ENCODE measurements at regions not wholly inside any gene's neighbourhood (a gene's known extent, or its start where the extent isn't known, plus 50 kb on each side); places are given as distances from the start of the nearest gene placed in this dataset.

DNA sequence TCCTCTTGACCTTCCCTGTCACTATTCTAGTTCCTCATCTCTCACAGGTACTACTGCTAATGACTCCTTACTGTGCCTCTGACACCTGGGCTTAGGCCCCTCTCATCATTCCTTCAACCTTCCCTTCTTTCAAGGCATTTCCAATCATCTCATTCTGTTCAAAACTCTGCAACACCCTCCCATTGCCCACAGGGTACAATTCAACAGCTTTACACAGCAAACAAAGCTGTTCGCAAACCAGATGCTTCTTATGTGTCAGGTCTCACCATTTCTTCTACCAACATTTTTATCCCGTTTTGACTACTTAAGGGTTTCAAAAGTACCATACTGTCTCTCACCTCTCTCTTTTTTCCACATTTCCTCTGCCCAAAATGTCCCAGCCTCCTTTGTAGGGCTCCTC is 84.4 kb upstream of the ID4 start:
- H3K9me3 Mint-ChIP-seq: peaks cover 4 to 7% of the 10 kb centered on the region in 2 donors
- no peak for DNase-seq
- no peaks in the 10 kb centered on the region for H3K27me3 Mint-ChIP-seq
- no peak overlapping the region for H3K4me3 Mint-ChIP-seq
- H3K27ac Mint-ChIP-seq: no peak overlapping the region
- no peak for ATAC-seq
- H3K4me1 Mint-ChIP-seq: no peaks in the 10 kb centered on the region

DNA sequence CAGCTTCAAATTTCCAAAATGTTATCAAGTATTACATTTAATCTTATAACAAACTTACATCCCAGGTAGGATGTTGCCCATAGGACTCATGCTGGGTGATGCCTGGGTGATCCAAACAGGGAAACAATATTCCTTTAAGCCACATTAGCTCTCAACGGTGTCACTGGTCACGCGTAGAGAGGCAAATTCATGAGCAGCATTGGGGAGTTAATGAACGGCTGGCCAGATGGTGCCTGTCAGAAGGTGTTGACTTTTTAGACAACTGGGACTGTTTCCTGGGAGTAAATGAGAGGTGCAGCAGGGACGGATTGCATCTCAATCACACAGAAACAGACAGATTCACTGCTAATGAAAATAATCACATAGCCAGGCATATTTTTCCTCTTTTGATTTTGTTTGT is 83.3 kb upstream of the ID4 start:
- no peak for DNase-seq
- Mint-ChIP-seq H3K27me3 (no peaks in the 10 kb centered on the region), H3K4me1 (no peaks in the 10 kb centered on the region), H3K9me3 (peaks cover 0 to 4% of the 10 kb centered on the region in 2 donors), H3K4me3 (no peak overlapping the region), H3K27ac (no peak overlapping the region)
- ATAC-seq: no peak

DNA sequence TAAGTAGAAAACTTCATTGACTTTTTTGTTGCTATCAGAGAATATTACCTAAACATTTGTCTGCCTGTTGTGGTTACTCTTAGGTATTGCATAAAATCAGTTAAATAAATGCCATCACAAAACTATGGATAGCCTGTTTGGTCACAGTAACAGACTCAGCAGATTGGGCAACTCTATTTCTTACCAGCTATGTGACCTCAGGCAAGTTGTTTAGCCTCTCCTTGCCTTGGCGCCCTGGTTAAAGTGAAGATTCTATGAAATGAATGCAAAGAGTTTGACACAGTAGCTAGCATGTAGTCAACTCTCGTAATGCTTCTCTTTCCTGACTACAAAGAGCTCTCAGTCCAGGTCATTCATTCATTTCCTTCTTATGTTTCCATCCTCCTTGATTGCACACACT is 82.5 kb upstream of the ID4 start:
- Mint-ChIP-seq H3K9me3 (peaks cover 0 to 4% of the 10 kb centered on the region in 2 donors), H3K4me1 (no peaks in the 10 kb centered on the region), H3K4me3 (no peak overlapping the region), H3K27ac (no peak overlapping the region), H3K27me3 (no peaks in the 10 kb centered on the region)
- ATAC-seq: no peak
- no peak for DNase-seq

DNA sequence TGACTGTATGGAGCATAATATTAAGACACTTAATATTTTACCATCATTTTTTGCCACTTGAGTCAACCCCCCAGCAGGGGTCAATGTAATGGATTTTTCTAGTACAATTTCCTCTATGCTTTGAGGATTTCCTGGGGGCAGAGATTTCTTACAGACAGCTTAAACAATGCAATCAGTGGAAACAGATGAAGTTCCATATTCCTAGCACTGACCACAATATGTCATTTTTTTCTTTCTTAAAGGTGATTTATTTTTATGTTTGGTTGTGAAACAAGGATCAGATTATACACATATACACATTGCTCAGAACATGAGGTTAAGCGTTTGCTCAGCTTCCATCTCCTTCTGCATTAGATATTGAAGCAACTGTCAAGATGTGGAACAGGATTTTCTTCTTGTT is 82.0 kb upstream of the ID4 start:
- Mint-ChIP-seq H3K9me3 (peaks cover 0 to 4% of the 10 kb centered on the region in 2 donors), H3K4me1 (no peaks in the 10 kb centered on the region), H3K4me3 (no peak overlapping the region), H3K27me3 (no peaks in the 10 kb centered on the region), H3K27ac (no peak overlapping the region)
- ATAC-seq: no peak
- DNase-seq: no peak

DNA sequence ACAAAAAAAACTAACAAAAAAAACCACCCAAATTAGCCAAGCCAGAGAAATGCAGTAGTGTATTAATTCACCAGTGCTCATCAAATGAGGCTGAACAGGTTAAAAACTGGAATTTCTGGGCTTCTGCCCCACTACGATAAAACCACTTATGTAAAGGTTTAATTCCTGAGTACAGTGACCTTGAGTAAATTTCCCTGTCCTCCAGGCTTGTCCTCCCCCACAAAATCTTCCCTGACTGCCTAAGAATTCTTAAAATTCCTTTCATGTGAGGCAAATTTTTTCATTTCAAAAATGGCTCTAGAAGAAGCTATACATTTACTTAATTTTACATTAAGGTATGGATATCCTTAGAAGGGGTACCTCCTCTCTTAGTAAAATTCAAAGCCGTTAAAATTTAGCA is 80.1 kb upstream of the ID4 start:
- H3K27me3 Mint-ChIP-seq: no peaks in the 10 kb centered on the region
- no peak overlapping the region for H3K27ac Mint-ChIP-seq

DNA sequence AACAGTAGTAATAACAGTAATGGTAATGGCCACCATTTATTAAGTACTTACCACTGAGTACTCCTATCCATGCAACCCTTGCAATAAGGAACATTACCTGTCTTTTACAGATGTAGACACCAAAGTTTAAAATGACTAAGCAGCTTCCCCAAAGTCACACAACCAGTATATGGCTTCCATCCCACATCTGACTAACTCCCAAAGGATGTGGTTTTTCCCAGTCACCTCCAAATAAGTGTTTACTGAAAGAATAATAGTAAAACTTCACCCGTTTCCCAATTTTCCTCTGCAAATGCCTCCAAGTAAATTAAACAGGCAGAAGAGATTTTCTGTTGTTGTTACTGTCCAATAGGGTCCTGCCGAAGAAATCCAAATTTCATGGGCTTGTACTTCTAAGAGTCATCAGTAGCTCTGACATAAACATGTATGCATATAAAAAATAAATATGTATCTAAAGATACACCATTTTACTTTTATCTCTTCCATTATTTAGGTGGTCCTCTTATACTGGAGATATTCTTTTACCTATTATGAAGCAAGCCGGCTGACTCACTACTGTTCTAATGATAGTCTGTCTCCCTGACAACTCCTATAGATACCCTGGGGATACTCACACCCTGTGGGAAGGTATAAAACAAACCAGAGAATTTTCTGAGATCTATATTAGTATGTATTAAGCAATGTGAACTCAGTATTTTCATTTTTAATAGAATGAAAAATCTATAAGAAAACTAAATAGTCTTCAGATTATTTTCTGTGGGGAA is 77.9 kb upstream of the ID4 start:
- H3K27me3 Mint-ChIP-seq: no peaks in the 10 kb centered on the region
- no peak for ATAC-seq
- peaks cover 0 to 4% of the 10 kb centered on the region in 2 donors for H3K9me3 Mint-ChIP-seq
- no peak overlapping the region for H3K27ac Mint-ChIP-seq
- no peaks in the 10 kb centered on the region for H3K4me1 Mint-ChIP-seq
- DNase-seq: no peak
- H3K4me3 Mint-ChIP-seq: no peak overlapping the region

More for the DNA sequence above, 80.1 kb upstream of the ID4 start:
- Mint-ChIP-seq H3K4me3 (no peak overlapping the region), H3K9me3 (no peaks in the 10 kb centered on the region), H3K4me1 (no peaks in the 10 kb centered on the region)
- ATAC-seq (no peak), DNase-seq (no peak)

DNA sequence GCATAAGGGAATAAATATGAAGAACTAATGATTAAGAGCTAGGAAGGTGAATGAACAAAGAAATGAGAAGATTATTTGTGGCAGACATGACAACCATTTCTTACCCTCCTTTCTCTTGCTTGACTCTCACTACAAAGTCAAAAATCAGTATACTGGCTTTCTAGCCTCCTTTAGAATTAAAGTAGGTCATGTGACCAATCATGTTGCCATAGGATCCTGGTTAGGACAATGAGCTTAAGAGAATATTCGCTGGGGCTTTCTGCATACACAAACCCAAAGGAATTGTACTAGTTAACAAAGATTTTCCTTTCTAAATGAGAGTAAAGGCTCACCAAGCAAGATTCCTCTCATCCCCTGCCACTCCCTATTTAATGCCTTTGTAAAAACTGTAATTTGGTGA is 76.0 kb upstream of the ID4 start:
- H3K9me3 Mint-ChIP-seq: peaks cover 0 to 4% of the 10 kb centered on the region in 2 donors
- H3K4me3 Mint-ChIP-seq: no peak overlapping the region
- ATAC-seq: no peak
- H3K27me3 Mint-ChIP-seq: no peaks in the 10 kb centered on the region
- H3K27ac Mint-ChIP-seq: no peak overlapping the region
- no peaks in the 10 kb centered on the region for H3K4me1 Mint-ChIP-seq
- DNase-seq: no peak

DNA sequence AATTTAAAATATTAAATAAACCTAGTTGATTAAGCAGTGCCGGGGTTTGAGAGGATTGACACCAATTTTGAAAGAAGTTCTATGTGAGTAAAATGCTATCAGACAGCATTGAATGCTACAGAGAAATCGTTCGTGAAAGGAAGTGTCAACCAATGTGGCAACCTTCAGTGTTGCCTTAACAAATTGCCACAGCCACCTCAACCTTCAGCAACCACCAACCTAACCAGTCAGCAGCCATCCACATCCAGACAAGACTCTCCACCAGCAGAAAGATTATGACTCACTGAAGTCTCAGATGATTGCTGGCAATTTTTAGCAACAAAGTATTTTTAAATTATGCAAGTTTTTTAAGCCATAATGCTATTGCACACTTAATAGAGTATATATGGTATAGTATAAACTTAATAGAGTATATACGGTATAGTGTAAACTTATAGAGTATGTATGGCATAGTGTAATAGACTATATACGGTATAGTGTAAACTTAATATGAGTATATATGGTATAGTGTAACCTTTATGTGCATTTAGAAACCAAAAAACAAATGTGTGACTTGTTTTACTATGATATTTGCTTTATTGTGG is 65.3 kb upstream of the ID4 start:
- no peak overlapping the region for H3K27ac Mint-ChIP-seq
- no peak overlapping the region for H3K4me3 Mint-ChIP-seq
- DNase-seq (no peak), ATAC-seq (no peak)
- H3K4me1 Mint-ChIP-seq: no peaks in the 10 kb centered on the region
- peaks cover 0 to 10% of the 10 kb centered on the region in 2 donors for H3K9me3 Mint-ChIP-seq
- no peaks in the 10 kb centered on the region for H3K27me3 Mint-ChIP-seq

DNA sequence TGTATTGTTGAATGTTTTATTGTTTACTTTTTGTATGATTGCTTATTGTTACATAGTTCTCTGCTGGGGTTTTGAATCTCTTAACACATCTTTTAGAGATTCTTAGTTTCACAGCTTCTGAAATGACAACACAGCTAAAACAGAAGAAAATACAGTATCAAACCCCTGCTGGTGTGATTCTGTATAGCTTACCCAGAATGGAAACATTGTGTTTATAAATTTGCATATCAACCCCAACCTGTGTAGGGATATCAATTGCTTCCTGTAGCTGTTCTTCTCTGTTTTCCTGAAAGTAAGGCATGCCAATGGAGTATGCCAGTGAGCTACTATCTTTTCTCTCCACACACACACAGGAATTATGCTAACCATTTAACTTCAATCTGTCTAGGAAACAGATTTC is 64.3 kb upstream of the ID4 start:
- H3K9me3 Mint-ChIP-seq: peaks cover 0 to 10% of the 10 kb centered on the region in 2 donors
- H3K27ac Mint-ChIP-seq: no peak overlapping the region
- no peaks in the 10 kb centered on the region for H3K27me3 Mint-ChIP-seq
- DNase-seq: no peak
- no peak overlapping the region for H3K4me3 Mint-ChIP-seq
- no peaks in the 10 kb centered on the region for H3K4me1 Mint-ChIP-seq
- ATAC-seq: no peak

DNA sequence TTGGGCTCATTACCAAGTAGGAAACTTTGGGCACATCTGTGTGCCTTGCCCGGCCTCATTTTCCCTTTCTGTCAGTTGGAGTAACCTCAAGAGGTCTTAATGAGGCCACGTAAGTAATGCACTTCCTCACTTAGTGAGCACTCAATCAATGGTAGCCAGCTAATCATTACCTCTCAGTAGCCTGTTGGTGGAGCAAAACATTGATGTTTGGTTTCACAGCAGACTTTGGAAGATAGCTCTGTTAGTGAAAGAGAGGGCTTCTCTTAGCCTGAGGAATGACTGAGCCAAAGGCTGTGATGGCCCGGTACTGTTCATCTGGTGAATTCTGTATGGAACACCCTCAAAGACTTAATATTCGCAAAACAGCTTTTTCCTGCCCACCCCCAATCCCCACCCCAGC is 55.9 kb upstream of the ID4 start:
- DNase-seq (no peak), ATAC-seq (no peak)
- Mint-ChIP-seq H3K27me3 (no peaks in the 10 kb centered on the region), H3K4me1 (no peaks in the 10 kb centered on the region), H3K4me3 (no peak overlapping the region), H3K27ac (no peak overlapping the region), H3K9me3 (peaks cover 0 to 5% of the 10 kb centered on the region in 2 donors)

DNA sequence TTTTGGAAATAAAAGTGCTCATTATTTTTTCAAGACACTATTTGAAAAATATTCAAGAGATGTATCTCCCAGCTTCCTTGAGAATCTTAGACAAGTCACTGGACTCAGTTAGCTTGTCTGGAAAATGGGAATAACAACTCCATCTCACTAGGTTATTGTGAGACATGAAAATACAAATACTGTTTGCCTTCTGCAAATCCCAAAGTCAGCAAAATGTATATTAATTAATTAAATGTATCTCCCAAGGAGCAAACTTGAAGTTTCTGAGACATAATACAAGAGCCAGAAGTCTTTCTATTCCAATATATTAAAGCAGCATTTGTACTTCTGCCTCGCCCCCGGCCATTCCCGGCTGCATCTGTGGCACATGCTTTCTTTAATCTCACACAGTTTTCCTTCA is 54.6 kb upstream of the ID4 start:
- Mint-ChIP-seq H3K4me3 (no peak overlapping the region), H3K27ac (no peak overlapping the region), H3K27me3 (no peaks in the 10 kb centered on the region), H3K9me3 (peaks cover 0 to 5% of the 10 kb centered on the region in 2 donors), H3K4me1 (no peaks in the 10 kb centered on the region)
- no peak for DNase-seq
- ATAC-seq: no peak
